ENCODE measurements at regions not wholly inside any gene's neighbourhood (a gene's known extent, or its start where the extent isn't known, plus 50 kb on each side); places are given as distances from the start of the nearest gene placed in this dataset.
"Not testable (repeated sequence)": the region's sequence is repeated elsewhere in the genome, so short reads cannot be mapped to it uniquely, and the experiment has no call there.

- not testable (repeated sequence) for TF ChIP-seq EZH2 (IDR thresholded peaks at IDR 0.05; ENCODE audit: insufficient read depth, poor library complexity, severe bottlenecking); EZH2phosphoT487 (IDR thresholded peaks at IDR 0.05; ENCODE audit: insufficient read depth, low read depth)
Measured at GRCh38 chr16:16499875-16500274, 120.9 kb downstream of the NPIPA7 start.
